Calu3 (cell line): ENCODE measurements at regions not wholly inside any gene's neighbourhood (a gene's known extent, or its start where the extent isn't known, plus 50 kb on each side); places are given as distances from the start of the nearest gene placed in this dataset.

Experiments used
- BruUV-seq: library from RNA; stranded (reverse); fragments of 400-500 nt; replicated peaks from 2 replicates; lab custom pipeline; 2021; lab: Mats Ljungman, UMichigan
- CTCF ChIA-PET: fragments of 300-600 bp; sonication (Branson Sonifier 250); formaldehyde crosslinking; loops from one replicate; lab custom pipeline; 2022; ENCODE audit warnings: antibody characterized with exemption; lab: Charles Lee
- DNase-seq: peaks from one replicate; pipeline ENCODE4 v3.0.0; 2022
- H3K27ac Mint-ChIP-seq: one replicate; pipeline ENCODE4 v1.8.0; 2022; ENCODE audit warnings: mixed read lengths; ENCODE audit not compliant: unreplicated experiment
- H3K27me3 Mint-ChIP-seq: one replicate; pipeline ENCODE4 v1.8.0; 2022; ENCODE audit warnings: mixed read lengths; ENCODE audit not compliant: unreplicated experiment
- H3K36me3 Mint-ChIP-seq: one replicate; pipeline ENCODE4 v1.8.0; 2022; ENCODE audit warnings: mild to moderate bottlenecking, moderate library complexity, mixed read lengths; ENCODE audit not compliant: insufficient read depth, unreplicated experiment
- H3K4me1 Mint-ChIP-seq: one replicate; pipeline ENCODE4 v1.8.0; 2022; ENCODE audit warnings: mild to moderate bottlenecking, low read depth, mixed read lengths; ENCODE audit not compliant: unreplicated experiment
- H3K4me3 Mint-ChIP-seq: one replicate; pipeline ENCODE4 v1.8.0; 2022; ENCODE audit warnings: mild to moderate bottlenecking, low read depth, moderate library complexity, mixed read lengths; ENCODE audit not compliant: unreplicated experiment
- H3K9me3 Mint-ChIP-seq: one replicate; pipeline ENCODE4 v1.8.0; 2022; ENCODE audit warnings: low read depth, mixed read lengths; ENCODE audit not compliant: unreplicated experiment
- CTCF ChIP-seq: fragments of 200-600 bp; IDR thresholded peaks from one replicate; pipeline ENCODE4 v1.8.0; 2022; ENCODE audit warnings: antibody characterized with exemption; ENCODE audit not compliant: unreplicated experiment
- intact Hi-C: fragments of 100-400 bp; cut with micrococcal nuclease; formaldehyde crosslinking; loops from one replicate; pipeline ENCODE4 v1.10.0; 2022; ENCODE audit not compliant: unreplicated experiment

DNA sequence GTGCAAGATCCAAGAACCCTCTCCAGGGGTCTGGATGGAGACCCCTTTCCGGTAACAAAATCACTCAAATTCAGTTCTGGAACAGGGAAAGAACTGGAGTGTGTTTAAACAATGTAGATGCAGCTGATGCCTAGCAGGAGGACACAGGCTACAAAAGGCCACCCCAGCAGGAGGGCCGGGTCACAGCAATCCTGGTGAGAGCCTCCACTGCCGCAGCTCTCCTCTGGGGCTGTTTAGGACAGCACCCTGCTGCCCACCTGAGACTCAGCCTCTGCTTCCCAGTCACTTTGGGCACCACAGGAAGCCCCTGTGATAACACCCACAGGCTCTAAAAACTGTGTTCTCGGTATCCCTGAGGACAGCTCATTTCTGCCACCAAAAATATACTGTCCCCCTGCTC lies 318.7 kb upstream of the NBEA start:
- intact Hi-C loops = no loop called here
- H3K27ac Mint-ChIP-seq = no peak overlapping the region
- H3K4me1 Mint-ChIP-seq = no peaks in the 10 kb centered on the region
- TF ChIP-seq CTCF = no peak
- no peaks in the 10 kb centered on the region for H3K9me3 Mint-ChIP-seq
- DNase-seq = no peak
- H3K27me3 Mint-ChIP-seq = no peaks in the 10 kb centered on the region
- CTCF ChIA-PET = interaction anchor here (0.6 kb wide), 1 partner anchor 1050 kb away, joined by 4 read pairs; no protein-coding TSS in a partner anchor
- no peaks in the 10 kb centered on the region for H3K36me3 Mint-ChIP-seq
- H3K4me3 Mint-ChIP-seq = no peak overlapping the region
- BruUV-seq = no TSS peak

DNA sequence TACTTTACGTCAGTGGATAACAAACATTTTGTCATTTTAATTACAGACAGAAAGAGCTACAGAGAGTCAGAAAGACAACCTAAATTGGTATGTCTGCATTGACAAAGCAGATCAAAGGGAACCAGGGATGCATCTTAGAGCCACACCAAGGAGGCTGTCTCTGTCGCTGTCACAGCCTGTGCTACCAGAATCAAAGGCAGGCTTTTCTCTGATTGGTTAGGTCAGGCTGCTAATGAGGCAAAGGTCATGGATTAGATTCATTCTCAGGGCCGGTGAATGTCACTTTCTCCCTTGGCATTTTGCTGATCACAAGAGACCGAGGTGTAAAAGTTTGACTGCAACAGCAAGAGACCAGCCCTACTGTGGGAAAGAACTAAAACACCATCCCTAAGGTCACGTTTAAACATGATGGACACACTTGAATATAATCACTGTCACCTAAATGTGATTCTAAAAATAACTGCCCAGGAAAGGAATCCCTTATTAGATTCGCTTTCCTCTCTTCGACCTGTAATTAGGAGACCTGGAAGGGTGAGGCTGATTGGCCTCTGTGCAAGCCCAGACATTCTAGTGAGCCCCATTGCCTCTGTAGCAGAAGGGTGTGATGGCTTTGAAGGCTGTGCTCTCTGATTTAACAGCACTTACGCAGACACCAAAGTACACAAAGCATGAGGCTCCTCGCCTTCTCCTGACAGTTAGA lies 314.4 kb upstream of the NBEA start:
- H3K27me3 Mint-ChIP-seq = no peaks in the 10 kb centered on the region
- intact Hi-C loops = no loop called here
- no peak for DNase-seq
- H3K4me3 Mint-ChIP-seq = no peak overlapping the region
- H3K36me3 Mint-ChIP-seq = no peaks in the 10 kb centered on the region
- no peaks in the 10 kb centered on the region for H3K4me1 Mint-ChIP-seq
- no peak overlapping the region for H3K27ac Mint-ChIP-seq
- CTCF ChIA-PET = no interaction called here
- no TSS peak for BruUV-seq
- TF ChIP-seq CTCF = no peak
- no peaks in the 10 kb centered on the region for H3K9me3 Mint-ChIP-seq

GRCh38 chr13:34628209-34628682 lies 313.8 kb upstream of the NBEA start:
- H3K27me3 Mint-ChIP-seq = no peaks in the 10 kb centered on the region
- H3K27ac Mint-ChIP-seq = no peak overlapping the region
- CTCF ChIA-PET = no interaction called here
- TF ChIP-seq CTCF = no peak
- intact Hi-C loops = no loop called here
- DNase-seq = no peak
- H3K4me3 Mint-ChIP-seq = no peak overlapping the region
- H3K4me1 Mint-ChIP-seq = no peaks in the 10 kb centered on the region
- no peaks in the 10 kb centered on the region for H3K9me3 Mint-ChIP-seq
- no TSS peak for BruUV-seq
- no peaks in the 10 kb centered on the region for H3K36me3 Mint-ChIP-seq

- Mint-ChIP-seq H3K4me3 (no peak overlapping the region), H3K36me3 (no peaks in the 10 kb centered on the region), H3K9me3 (no peaks in the 10 kb centered on the region), H3K4me1 (no peaks in the 10 kb centered on the region), H3K27ac (no peak overlapping the region), H3K27me3 (no peaks in the 10 kb centered on the region)
- TF ChIP-seq CTCF = no peak
- CTCF ChIA-PET = no interaction called here
- intact Hi-C loops = no loop called here
- BruUV-seq = no TSS peak
- no peak for DNase-seq
Observed at GRCh38 chr13:34634448-34634847, 307.6 kb upstream of the NBEA start.
